ENCODE measurements at regions not wholly inside any gene's neighbourhood (a gene's known extent, or its start where the extent isn't known, plus 50 kb on each side); places are given as distances from the start of the nearest gene placed in this dataset.

DNA sequence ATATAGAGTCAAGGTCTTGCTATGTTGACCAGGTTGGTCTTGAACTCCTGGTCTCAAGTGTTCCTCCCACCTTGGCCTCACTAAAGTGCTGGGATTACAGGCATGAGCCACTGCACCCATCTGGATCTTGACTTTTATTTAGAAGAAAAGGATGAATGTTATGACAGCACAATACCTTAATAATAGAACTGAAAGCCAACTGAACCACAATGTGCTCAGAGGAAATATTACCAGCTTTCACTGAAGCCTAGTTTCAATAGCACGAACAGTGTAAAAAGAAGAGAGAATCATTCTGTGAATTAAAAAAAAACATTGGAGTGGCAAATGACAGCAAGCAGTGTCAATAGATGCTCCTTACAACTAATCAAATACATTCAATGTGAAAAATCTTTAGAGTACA, 239.2 kb upstream of the RMST start:
- Histone ChIP-seq H3K4me1 (ENCODE audit: control insufficient read depth in 2 of 3, insufficient read depth in 2 of 3, low read depth in 1 of 3, low read length in 3 of 3) (no peaks in the 10 kb centered on the region), H3K36me3 (ENCODE audit: control insufficient read depth in 2 of 3, insufficient read depth in 3 of 3, low read length in 3 of 3) (no peaks in the 10 kb centered on the region), H3K27me3 (ENCODE audit: control insufficient read depth, insufficient read depth, low read length) (no peaks in the 10 kb centered on the region), H3K27ac (ENCODE audit: low read depth in 2 of 2, low read length in 2 of 2) (no peak overlapping the region), H3K9me3 (ENCODE audit: control insufficient read depth in 2 of 3, insufficient read depth in 1 of 3, low read length in 3 of 3) (no peaks in the 10 kb centered on the region), H3K4me3 (ENCODE audit: low read length in 3 of 3) (no peak overlapping the region), H3K9ac (ENCODE audit: low read length in 3 of 3) (no peak overlapping the region)
- intact Hi-C loops (cut with DNase I) = no loop called here
- no peak for FAIRE-seq
- no peak for DNase-seq
- TF ChIP-seq, protein P1, sequence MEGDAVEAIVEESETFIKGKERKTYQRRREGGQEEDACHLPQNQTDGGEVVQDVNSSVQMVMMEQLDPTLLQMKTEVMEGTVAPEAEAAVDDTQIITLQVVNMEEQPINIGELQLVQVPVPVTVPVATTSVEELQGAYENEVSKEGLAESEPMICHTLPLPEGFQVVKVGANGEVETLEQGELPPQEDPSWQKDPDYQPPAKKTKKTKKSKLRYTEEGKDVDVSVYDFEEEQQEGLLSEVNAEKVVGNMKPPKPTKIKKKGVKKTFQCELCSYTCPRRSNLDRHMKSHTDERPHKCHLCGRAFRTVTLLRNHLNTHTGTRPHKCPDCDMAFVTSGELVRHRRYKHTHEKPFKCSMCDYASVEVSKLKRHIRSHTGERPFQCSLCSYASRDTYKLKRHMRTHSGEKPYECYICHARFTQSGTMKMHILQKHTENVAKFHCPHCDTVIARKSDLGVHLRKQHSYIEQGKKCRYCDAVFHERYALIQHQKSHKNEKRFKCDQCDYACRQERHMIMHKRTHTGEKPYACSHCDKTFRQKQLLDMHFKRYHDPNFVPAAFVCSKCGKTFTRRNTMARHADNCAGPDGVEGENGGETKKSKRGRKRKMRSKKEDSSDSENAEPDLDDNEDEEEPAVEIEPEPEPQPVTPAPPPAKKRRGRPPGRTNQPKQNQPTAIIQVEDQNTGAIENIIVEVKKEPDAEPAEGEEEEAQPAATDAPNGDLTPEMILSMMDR (IDR thresholded peaks at IDR 0.05; ENCODE audit: borderline replicate concordance, extremely low read depth, insufficient read depth) = no peak

DNA sequence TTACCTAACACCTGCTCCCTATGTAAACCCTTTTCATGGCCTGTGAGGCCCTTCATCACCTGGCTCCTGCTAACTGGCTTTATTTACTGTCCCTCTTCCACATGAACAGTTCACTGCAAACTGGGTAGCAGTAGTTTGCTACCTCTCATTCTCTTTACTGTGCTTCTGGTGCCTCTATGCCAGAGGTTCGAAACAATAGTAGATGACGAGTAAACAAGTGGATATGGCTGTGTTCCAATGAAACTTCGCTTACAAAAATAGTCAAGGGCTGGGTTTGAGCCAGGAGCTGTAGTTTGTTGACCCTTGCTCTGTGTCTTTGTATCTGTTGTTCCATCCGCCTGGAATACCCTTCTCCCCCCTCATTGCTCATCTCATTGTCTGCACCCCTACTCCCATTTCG, 233.6 kb upstream of the RMST start:
- intact Hi-C loops (cut with DNase I) = no loop called here
- Histone ChIP-seq H3K4me1 (ENCODE audit: control insufficient read depth in 2 of 3, insufficient read depth in 2 of 3, low read depth in 1 of 3, low read length in 3 of 3) (no peaks in the 10 kb centered on the region), H3K36me3 (ENCODE audit: control insufficient read depth in 2 of 3, insufficient read depth in 3 of 3, low read length in 3 of 3) (no peaks in the 10 kb centered on the region), H3K27ac (ENCODE audit: low read depth in 2 of 2, low read length in 2 of 2) (no peak overlapping the region), H3K9ac (ENCODE audit: low read length in 3 of 3) (no peak overlapping the region), H3K27me3 (ENCODE audit: control insufficient read depth, insufficient read depth, low read length) (no peaks in the 10 kb centered on the region), H3K4me3 (ENCODE audit: low read length in 3 of 3) (no peak overlapping the region), H3K9me3 (ENCODE audit: control insufficient read depth in 2 of 3, insufficient read depth in 1 of 3, low read length in 3 of 3) (no peaks in the 10 kb centered on the region)
- DNase-seq (no peak), FAIRE-seq (no peak)
- TF ChIP-seq, protein P1 (IDR thresholded peaks at IDR 0.05; ENCODE audit: borderline replicate concordance, extremely low read depth, insufficient read depth) = no peak

DNA sequence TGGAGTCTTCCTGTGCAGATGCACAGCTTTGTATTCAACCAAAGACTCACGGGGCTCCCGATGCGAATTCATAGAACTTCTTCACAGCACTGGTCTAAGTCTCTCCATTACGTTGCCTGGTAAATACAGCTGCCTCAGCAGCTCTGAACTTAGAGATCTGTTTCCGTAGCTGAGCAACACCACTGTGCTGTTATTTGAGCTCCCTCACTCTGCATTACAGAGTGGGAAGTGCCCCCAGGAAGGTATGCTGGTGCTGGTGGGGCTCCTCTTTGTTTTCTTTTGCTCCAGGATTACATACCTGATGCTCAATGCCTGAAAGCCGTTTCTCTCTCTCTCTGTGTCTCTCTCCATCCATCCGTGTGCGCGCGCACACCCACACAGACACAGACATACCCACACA, 227.5 kb upstream of the RMST start:
- TF ChIP-seq, protein P1 (IDR thresholded peaks at IDR 0.05; ENCODE audit: borderline replicate concordance, extremely low read depth, insufficient read depth) = no peak
- no peaks in the 10 kb centered on the region for H3K27me3 ChIP-seq (ENCODE audit: control insufficient read depth, insufficient read depth, low read length)
- no peaks in the 10 kb centered on the region for H3K4me1 ChIP-seq (ENCODE audit: control insufficient read depth in 2 of 3, insufficient read depth in 2 of 3, low read depth in 1 of 3, low read length in 3 of 3)
- no peak overlapping the region for H3K4me3 ChIP-seq (ENCODE audit: low read length in 3 of 3)
- no peaks in the 10 kb centered on the region for H3K36me3 ChIP-seq (ENCODE audit: control insufficient read depth in 2 of 3, insufficient read depth in 3 of 3, low read length in 3 of 3)
- H3K9me3 ChIP-seq (ENCODE audit: control insufficient read depth in 2 of 3, insufficient read depth in 1 of 3, low read length in 3 of 3) = no peaks in the 10 kb centered on the region
- no peak overlapping the region for H3K27ac ChIP-seq (ENCODE audit: low read depth in 2 of 2, low read length in 2 of 2)
- H3K9ac ChIP-seq (ENCODE audit: low read length in 3 of 3) = no peak overlapping the region
- FAIRE-seq = no peak
- DNase-seq = peak in 4 of 5 donors; percentile 60 to 81 (median 74)
- intact Hi-C loops (cut with DNase I) = no loop called here

DNA sequence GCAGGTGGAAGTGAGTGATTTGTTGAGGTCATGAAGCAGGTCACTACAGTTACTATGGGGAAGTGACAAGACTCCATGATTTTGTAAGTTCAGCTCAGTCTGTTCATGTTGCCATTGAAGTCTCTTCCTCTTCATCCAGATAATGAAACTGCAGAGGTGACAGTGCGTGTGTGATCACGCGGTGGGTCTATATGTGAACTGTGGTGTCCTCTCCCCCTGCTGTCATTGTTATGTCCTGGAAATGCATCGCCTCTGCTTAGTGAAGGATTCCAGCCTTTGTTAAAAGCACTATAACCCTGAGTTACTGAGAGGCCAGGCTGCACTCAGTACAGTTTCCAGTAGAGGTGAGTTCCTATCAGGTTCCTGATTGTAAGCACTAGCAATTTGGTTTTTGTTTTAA, 216.2 kb upstream of the RMST start:
- intact Hi-C loops (cut with DNase I) = no loop called here
- Histone ChIP-seq H3K4me3 (ENCODE audit: low read length in 3 of 3) (no peak overlapping the region), H3K36me3 (ENCODE audit: control insufficient read depth in 2 of 3, insufficient read depth in 3 of 3, low read length in 3 of 3) (no peaks in the 10 kb centered on the region), H3K9me3 (ENCODE audit: control insufficient read depth in 2 of 3, insufficient read depth in 1 of 3, low read length in 3 of 3) (no peaks in the 10 kb centered on the region), H3K27me3 (ENCODE audit: control insufficient read depth, insufficient read depth, low read length) (no peaks in the 10 kb centered on the region), H3K9ac (ENCODE audit: low read length in 3 of 3) (no peak overlapping the region), H3K4me1 (ENCODE audit: control insufficient read depth in 2 of 3, insufficient read depth in 2 of 3, low read depth in 1 of 3, low read length in 3 of 3) (no peaks in the 10 kb centered on the region), H3K27ac (ENCODE audit: low read depth in 2 of 2, low read length in 2 of 2) (no peak overlapping the region)
- FAIRE-seq = no peak
- no peak for DNase-seq
- TF ChIP-seq, protein P1 (IDR thresholded peaks at IDR 0.05; ENCODE audit: borderline replicate concordance, extremely low read depth, insufficient read depth) = no peak

Data from kidney (tissue), 13 donors.